ENCODE measurements at regions not wholly inside any gene's neighbourhood (a gene's known extent, or its start where the extent isn't known, plus 50 kb on each side); places are given as distances from the start of the nearest gene placed in this dataset.
"Not testable (repeated sequence)": the region's sequence is repeated elsewhere in the genome, so short reads cannot be mapped to it uniquely, and the experiment has no call there.

DNA sequence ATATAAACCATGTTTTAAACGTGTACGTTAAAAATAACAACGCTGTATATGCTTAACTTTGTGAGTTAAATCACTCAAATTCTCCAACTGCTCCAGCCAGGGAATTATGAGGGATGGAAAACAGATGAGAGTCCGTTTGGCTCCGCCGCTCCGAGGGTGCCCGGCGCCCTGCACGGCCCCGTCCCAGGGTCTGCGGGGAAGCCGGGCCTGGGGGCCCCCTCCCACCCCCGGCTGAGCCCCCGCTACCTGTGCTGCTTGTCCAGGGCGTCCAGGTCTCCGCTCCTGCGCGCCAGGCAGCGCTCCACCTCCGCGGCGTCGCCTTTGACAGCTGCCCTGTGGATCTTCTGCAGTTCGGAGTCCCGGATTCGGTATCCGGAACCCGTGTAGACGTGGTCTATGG, 415.5 kb downstream of the FOXD4L4 start:
- DNase-seq = not testable (repeated sequence)

DNA sequence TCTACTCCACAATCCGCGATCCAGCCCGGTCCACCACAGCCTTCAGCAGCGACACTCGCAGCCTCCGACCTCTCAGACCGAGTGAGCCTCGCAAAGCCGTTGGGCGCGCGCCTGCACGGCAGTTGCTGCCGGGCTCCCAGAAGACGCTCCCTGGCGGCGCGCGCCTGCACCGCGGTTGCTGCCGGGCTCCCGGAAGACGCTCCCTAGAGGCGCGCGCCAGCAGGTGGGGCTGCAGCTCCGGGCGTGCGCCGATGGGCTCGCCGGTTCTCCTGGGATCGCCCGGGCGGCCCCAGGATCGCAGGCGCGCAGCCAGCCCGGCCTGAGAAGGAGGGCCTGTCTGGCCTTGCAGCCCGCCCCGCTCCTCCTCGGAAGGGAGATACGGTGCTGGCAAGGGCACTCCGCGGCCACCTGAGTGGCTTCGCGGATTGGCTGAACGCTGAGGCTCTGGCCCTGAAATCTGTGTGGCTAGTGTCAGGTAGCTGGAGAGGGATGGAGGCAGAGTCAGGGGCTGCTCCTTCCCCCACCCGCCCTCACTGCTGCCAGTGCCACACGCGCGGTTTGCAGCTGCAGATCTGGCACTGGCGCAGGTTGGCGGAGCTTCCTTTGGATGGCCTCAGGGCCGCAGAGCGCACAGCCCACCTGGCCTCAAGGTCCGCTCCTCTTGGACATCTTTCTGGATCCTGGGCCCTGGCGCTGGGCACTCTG, 416.2 kb downstream of the FOXD4L4 start:
- DNase-seq = peak; percentile 9

DNA sequence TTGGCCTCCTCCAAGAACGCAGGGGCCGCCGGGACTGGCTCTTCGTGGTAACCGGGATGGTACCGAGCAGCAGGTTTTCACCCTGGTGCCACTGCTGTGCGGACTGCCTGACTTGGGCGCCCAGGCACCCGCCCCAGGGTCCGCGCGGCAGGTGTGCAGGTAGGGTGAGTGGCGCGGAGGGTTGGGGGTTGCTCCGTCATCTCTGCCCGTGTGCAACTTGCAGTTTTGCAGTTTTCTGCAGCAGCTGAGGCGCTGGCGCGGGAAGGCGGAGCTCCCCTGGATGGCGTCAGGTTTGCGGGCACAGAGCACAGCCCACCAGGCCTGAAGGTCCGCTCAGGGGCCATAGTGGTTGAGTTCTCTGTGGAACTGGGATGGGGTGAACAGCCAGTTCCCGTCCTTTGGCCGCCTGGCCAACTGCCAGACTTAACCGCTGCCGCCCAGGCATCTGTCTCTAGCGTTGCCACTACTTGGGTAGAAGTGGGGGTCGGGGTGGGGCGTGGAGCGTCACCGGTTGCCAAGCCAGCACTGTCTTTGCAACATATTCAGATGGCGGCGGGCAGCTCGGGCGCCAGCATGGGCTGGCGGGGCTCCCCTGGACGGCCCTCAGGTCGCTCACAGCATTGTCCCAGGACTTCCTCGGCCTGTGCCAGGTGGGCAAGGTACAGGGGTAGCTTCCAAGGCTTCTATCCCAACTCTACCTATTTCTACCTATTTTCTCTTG, 417.2 kb downstream of the FOXD4L4 start:
- not testable (repeated sequence) for DNase-seq

DNA sequence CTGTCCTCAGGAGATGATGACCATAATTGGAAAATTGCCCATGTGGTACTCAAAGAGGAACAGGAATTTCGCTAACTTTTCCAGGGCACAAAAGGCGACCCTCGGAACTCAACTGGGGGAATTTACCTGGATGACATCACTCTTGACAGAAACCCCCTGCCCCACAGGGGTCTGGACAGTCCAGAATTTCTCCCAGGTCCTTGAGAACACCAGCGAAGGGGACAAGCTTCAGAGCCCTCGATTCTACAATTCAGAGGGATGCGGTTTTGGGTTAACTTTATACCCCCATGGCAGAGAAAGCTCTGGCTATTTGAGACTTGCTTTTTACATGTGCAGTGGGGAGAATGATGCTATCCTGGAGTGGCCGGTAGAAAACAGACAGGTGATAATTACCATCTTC, 445.4 kb downstream of the FOXD4L4 start:
- DNase-seq = not testable (repeated sequence)

DNA sequence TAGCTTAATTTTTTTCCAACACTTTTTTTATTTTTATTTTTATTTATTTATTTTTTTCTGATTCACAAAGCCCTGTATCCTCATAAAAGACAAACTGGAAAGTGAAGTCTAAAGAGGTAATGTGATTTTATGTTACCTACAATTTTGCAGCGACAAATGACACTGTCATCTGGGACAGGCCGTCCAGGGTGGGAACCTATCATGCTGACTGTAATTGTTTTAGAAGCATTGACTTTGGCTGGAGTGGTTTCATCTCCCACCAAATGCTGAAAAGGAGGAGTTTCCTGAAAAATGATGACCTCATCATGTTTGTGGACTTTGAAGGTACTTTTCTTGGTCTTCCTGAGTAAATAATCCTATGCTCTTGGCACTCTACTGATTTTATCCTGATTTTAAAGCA, 446.7 kb downstream of the FOXD4L4 start:
- not testable (repeated sequence) for DNase-seq

DNA sequence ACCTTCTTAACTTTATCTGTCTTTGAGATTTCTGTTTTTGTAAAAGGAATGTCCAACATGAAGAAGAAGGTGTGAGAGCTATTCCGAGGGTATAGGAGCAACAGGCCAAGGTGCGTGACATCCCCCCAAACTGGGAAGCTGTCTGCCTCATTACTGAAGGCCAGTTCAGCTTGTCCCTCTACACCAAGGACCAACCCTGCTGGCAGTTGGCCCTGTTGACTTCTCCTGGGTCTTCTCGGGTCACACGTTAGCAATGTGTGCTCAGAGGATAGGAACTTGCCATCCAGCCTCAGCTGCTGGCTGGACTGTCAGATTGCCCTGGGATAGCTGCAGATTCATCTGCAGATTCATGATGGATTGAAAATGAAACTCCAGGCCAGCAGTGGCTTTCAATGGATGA, 460.3 kb downstream of the FOXD4L4 start:
- not testable (repeated sequence) for DNase-seq

DNA sequence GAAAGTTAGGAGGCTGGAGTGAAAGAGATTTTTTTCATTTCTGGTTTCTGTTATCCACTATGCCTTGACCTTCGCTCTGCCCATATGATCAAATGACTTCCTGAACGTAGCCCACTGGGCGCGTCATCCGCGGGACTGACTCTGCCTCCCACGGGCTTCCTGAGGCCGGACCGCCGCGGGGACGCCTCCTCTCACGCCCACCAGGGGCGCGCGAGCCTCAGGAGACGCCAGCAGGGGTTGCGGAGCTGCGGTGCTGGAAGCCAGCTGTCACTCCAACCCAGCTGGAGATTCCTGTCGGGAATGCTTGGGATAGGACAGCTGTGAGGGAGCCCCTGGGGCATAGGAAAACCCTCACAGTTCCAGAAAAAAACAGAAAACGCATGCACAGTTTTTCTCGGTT, 461.5 kb downstream of the FOXD4L4 start:
- not testable (repeated sequence) for DNase-seq

DNA sequence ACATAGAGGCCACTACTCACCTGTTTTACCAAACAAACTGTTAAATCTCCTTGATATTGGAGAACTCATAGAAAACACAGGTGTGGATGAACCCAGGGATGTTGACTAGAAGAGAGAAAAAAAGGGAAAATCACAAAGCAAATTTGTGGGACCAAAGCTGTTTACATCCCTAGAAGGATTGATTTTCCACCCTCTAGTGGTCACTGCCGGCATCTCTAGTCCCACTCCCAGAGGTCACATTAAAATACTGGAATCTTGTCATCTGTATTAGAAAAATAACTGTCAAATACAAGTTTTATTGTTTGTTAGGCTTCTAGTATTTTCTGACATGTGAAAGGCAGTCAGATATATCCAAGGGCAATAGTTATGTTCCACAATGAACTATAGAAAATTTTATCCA, 469.7 kb downstream of the FOXD4L4 start:
- not testable (repeated sequence) for DNase-seq

DNA sequence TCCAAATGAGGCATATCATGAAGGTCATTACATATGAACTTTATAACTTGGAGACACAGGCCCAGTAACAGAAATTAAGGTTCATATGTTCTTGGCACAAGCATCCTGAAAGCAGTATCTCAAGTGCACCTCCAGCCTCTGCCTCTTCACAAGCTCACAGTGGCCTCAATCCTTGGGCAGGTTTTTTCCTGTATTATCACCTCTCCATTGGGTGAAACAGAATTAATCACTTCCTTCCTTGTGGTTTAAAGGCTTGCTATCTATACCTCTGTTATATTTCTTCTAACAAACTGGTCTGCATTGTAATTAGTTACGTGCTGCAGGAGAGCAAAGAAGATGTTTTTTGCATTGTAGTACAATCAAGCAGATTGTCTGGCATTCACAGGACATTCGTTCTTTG, 471.0 kb downstream of the FOXD4L4 start:
- DNase-seq = not testable (repeated sequence)

DNA sequence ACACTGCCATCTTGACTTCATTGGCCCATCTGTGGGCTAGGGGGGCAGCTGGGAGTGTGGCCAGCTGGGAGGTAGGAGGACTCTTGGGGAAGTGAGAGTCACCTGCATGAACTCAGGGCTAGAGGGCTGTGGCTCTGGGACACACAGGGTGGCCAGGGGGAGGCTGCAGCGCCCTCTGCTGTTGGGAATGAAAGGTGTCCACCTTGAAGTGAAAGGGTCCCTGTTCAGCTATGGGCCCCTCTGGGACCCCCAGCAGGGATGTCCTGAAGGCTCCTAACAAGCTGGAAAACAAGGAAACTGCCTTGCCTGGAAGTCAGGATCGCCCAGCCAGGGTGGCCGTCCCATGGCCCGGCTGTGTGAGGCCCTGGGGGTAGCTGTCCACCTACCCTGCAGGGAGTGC, 507.8 kb downstream of the FOXD4L4 start:
- DNase-seq = not testable (repeated sequence)

DNA sequence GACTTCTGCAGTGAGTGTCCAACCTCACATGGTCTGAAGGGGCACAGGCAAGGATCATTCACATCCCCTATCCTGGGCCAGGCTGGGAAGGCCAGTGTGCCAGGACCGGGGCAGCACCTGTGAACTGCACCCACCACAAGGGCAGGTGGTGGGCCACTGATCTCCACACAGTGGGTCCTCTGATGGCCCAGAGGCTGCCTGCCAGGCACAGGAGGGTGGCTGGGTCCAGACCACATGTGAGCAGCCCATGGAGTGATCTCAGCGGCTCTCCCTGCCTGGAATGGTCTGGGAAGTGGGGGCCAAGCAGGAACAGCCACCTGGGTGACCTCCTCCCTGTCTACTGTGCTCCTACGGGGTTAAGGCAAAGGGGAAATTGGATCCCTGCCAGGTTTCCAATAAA, 508.5 kb downstream of the FOXD4L4 start:
- not testable (repeated sequence) for DNase-seq

DNA sequence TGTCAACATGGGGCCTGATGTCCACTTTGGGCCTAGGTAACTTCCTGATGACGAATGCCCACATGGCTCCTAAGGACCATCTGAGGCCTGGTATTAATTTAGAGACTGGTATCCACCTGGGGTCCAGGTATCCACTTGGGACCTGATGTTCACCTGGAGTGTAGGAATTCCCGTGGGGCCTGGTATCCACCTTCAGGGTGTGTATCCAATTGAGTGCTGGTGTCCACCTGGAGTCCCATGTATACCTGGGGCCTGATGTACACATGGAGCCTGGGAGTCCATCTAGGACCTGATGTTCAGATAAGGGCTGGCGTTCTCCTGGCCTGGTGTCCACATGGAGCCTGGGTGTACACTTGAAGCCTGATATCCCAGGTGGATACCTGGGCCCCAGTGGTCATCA, 520.6 kb downstream of the FOXD4L4 start:
- DNase-seq = not testable (repeated sequence)

DNA sequence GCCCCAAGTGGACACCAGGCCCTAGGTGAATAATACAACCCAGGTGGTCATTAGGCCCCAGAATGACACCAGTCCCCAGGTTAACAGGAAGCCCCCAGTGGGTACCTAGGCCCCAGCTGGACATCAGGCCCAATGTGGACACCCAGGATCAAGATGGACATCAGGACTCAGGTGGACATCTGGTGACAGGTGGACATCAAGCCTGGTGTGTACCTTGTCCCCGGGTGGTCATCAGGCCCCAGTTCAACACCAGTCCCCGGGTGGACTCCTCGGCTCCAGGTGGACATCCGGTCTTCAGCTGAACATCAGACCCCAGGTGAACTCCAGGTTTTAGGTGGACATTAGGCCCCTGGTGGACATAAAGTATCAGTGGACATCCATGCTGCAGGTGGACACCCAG, 524.6 kb downstream of the FOXD4L4 start:
- not testable (repeated sequence) for DNase-seq

DNA sequence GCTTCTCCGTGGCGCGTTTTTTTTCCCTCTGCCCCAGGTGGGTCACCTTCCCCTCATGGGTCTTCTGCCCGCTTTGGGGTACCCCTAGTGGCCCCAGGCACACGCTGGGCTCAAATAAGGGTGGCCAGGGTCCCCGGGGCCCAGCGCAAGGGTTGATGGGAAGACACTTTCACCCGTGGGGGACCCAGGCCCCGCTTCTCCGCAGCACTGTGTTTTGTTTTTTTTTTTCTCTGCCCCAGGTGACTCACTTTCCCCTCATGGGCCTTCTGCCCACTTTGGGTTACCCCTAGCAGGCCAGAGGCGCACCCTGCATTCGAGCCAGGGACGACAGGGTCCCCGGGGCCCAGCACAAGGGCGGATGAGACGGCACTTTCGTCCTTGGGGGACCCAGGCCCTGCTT, 526.7 kb downstream of the FOXD4L4 start:
- not testable (repeated sequence) for DNase-seq

DNA sequence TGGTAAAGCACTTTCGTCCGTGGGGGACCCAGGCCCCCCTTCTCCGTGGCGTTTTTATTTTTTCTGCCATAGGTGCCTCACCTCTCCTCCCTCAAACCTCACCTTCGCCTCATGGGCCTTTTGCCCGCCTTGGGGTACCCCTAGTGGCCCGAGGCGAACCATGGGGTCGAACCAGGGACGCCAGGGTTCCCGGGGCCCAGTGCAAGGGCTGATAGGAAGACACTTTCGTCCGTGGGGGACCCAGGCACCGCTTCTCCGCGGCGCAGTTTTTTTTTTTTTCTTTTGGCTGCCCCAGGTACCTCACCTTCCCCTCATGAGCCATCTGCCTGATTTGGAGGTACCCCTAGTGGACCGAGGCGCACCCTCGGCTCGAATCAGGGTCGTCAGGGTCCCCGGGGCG, 527.8 kb downstream of the FOXD4L4 start:
- not testable (repeated sequence) for DNase-seq

DNA sequence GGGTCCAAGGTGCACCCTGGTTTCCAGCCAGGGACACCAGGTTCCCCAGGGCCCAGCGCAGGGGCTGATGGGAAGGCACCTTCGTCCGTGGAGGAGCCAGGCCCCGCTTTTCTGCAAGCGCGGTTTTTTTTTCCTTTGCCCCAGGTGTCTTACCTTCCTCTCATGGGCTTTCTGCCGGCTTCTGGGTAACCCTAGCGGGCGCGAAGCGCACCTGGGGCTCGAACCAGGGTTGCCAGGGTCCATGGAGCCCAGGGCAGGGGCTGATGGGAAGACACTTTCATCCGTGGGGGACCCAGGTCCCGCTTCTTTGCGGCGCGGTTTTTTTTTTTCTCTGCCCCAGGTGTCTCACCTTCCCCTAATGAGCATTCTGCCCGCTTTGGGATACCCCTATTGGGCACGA, 529.3 kb downstream of the FOXD4L4 start:
- not testable (repeated sequence) for DNase-seq

DNA sequence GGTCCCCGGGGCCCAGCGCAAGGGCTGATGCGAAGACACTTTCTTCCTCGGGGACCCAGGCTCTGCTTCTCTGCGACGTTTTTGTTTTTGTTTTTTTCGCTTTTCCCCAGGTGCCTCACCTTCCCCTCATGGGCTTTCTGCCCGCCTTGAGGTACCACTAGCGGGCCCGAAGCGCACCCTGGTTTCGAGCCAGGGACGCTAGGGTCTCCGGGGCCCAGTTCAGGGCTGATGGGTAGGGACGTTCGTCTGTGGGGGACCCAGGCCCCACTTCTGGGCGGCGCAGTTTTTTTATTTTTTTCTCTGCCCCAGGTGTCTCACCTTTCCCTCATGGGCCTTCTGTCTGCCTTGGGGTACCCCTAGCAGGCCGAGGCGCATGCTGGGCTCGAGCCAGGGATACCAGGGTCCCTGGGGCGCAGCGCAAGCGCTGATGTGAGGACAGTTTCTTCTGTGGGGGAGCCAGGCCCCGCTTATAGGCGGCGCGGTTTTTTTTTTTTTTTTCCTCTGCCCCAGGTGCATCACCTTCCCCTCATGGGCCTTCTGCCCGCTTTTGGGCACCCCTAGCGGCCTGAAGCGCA, 530.0 kb downstream of the FOXD4L4 start:
- DNase-seq = not testable (repeated sequence)

DNA sequence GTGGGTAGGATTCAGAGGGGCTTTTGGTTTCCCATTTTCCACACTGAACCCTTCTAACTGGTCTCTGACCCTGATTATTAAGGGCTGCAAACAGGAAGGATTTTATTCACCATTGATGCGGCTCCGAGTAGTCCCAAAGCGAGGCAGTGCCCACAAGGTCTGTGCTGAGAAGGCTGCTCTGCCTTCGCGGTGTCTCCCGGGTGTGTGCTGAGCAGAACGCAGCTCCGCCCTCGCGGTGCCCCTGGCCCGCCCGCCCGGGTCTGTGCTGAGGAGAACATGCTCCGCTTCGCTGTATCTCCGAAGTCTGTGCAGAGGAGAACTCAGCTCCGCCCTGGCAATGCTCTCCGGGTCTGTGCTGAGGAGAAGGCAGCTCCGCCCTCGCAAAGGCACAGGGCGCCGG, 530.7 kb downstream of the FOXD4L4 start:
- not testable (repeated sequence) for DNase-seq

DNA sequence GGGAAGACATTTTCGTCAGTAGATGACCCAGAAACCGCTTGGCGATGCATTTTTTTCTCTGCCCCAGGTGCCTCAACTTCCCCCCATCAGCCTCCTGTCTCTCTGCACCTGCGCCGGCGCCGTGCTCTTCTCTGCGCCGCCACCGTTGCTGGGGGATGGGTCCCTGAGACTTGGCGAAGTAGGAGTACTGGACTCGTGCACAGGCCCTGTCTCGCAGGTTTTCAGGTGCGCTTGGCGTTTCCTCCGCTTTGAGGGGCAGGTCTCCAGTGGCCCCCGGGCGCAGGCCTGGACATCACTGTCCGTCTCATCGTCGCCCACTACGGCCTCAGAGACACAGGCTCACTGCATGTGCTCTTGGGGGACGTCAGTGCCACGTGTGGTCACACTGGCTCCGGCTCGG, 532.1 kb downstream of the FOXD4L4 start:
- DNase-seq = not testable (repeated sequence)

DNA sequence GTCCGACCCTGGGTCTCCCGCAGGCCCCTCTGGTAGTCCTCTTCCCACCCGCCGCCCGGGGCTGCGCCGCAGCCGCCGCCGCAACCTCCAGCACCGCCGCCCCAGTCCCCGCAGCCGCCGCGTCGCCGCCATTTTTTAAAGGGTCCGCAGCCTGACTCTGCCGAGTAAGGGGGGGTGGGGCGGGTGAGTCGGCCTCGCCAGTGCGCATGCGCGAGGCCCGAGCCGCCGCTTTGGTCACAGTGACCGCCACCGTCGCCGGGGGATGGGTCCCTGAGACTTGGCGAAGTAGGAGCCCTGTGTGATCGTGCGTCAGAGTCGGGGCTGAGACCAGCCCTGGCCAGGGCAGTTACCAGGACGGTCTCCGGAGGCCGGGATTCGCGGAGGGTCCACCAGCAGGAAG, 532.8 kb downstream of the FOXD4L4 start:
- DNase-seq = not testable (repeated sequence)

DNA sequence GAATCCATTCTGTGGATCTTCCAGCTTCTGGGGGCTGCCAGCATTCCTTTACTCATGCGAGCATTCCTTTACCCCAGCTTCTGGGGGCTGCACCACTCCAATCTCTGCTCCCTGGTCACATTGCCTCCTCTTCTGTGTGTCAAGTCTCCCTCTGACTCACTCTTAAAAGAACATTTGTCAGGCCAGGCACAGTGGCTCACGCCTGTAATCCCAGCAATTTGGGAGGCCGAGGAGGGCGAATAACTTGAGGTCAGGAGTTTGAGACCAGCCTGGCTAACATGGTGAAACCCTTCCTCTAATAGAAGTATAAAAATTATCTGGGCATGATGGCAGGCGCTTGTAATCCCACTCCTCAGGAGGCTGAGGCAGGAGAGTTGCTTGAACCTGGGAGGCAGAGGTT, 541.9 kb downstream of the FOXD4L4 start:
- DNase-seq = not testable (repeated sequence)

Data from hindlimb muscle (tissue), 1 donor.